ENCODE measurements at regions not wholly inside any gene's neighbourhood (a gene's known extent, or its start where the extent isn't known, plus 50 kb on each side); places are given as distances from the start of the nearest gene placed in this dataset.

DNA sequence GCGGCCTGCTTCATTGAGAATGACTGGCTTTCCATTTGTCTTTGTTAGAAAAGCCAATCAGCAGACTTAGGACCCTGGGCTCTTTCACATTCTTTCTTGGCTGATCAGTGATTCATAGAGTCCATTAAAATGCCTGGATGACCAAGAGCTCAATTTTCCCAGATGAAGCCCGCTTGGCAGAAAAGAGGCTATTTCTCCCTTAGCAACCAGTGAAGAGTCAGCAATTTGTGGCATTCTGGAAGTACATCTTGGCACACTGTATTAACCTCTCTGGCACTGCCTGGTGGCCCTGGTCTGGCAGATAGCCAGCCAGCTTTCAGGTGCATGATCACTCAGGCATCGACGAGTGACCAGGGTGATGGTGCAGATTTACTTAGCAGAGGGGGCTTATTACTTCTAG, 145.7 kb upstream of the PLAAT1 start:
- POLR2A ChIA-PET (ENCODE audit: low non-redundant PET), result no interaction called here
- TF ChIP-seq, protein P1, sequence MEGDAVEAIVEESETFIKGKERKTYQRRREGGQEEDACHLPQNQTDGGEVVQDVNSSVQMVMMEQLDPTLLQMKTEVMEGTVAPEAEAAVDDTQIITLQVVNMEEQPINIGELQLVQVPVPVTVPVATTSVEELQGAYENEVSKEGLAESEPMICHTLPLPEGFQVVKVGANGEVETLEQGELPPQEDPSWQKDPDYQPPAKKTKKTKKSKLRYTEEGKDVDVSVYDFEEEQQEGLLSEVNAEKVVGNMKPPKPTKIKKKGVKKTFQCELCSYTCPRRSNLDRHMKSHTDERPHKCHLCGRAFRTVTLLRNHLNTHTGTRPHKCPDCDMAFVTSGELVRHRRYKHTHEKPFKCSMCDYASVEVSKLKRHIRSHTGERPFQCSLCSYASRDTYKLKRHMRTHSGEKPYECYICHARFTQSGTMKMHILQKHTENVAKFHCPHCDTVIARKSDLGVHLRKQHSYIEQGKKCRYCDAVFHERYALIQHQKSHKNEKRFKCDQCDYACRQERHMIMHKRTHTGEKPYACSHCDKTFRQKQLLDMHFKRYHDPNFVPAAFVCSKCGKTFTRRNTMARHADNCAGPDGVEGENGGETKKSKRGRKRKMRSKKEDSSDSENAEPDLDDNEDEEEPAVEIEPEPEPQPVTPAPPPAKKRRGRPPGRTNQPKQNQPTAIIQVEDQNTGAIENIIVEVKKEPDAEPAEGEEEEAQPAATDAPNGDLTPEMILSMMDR (conservative IDR thresholded peaks at IDR 0.05; ENCODE audit: low read depth, low read length), result no peak
- no peak for TF ChIP-seq EZH2 (IDR thresholded peaks at IDR 0.05; ENCODE audit: borderline replicate concordance, low read depth, low read length, poor library complexity, severe bottlenecking)
- BruUV-seq (replicated peaks), result no TSS peak
- Histone ChIP-seq H3K4me3 (ENCODE audit: low read depth, low read length, poor library complexity, severe bottlenecking) (no peak overlapping the region), H3K9me3 (ENCODE audit: low read depth, low read length, poor library complexity, severe bottlenecking) (no peaks in the 10 kb centered on the region), H3K36me3 (ENCODE audit: insufficient read depth, low read length, poor library complexity, severe bottlenecking) (no peaks in the 10 kb centered on the region), H3K27ac (ENCODE audit: low read depth, low read length, poor library complexity, severe bottlenecking) (no peak overlapping the region), H3K27me3 (replicated peaks; ENCODE audit: insufficient read depth, low read depth, low read length, poor library complexity) (no peaks in the 10 kb centered on the region), H3K4me1 (ENCODE audit: insufficient read depth, low read length, poor library complexity, severe bottlenecking) (no peaks in the 10 kb centered on the region)
- intact Hi-C loops (cut with micrococcal nuclease; ENCODE audit: unreplicated experiment), result no loop called here
- CTCF ChIA-PET, result no interaction called here
- DNase-seq (ENCODE audit: low spot score), result no peak

DNA sequence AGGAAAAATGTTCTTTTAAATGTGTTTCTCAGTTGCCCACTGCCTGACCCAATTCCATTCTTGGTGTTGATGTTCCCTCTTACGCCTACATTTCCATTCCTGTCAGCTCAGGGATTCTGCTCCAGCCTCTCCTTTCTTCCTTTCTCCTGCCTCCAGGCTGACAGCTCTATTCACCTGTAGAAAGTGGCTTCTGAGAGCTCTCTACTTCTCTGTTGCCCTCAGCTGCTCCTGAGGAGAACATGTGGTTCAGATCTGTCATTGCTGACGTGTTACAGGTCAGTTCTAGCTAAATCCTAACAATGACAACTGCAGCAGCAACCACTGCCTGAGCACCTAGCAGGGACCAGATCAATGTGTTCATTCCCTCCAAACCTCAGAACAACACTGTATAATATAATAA, 144.9 kb upstream of the PLAAT1 start:
- Histone ChIP-seq H3K9me3 (ENCODE audit: low read depth, low read length, poor library complexity, severe bottlenecking) (no peaks in the 10 kb centered on the region), H3K36me3 (ENCODE audit: insufficient read depth, low read length, poor library complexity, severe bottlenecking) (no peaks in the 10 kb centered on the region), H3K27ac (ENCODE audit: low read depth, low read length, poor library complexity, severe bottlenecking) (no peak overlapping the region), H3K4me3 (ENCODE audit: low read depth, low read length, poor library complexity, severe bottlenecking) (no peak overlapping the region), H3K4me1 (ENCODE audit: insufficient read depth, low read length, poor library complexity, severe bottlenecking) (no peaks in the 10 kb centered on the region), H3K27me3 (replicated peaks; ENCODE audit: insufficient read depth, low read depth, low read length, poor library complexity) (no peaks in the 10 kb centered on the region)
- no peak for DNase-seq (ENCODE audit: low spot score)
- BruUV-seq (replicated peaks), result no TSS peak
- TF ChIP-seq, protein P1 (conservative IDR thresholded peaks at IDR 0.05; ENCODE audit: low read depth, low read length), result no peak
- no peak for TF ChIP-seq EZH2 (IDR thresholded peaks at IDR 0.05; ENCODE audit: borderline replicate concordance, low read depth, low read length, poor library complexity, severe bottlenecking)
- POLR2A ChIA-PET (ENCODE audit: low non-redundant PET), result no interaction called here
- CTCF ChIA-PET, result no interaction called here
- intact Hi-C loops (cut with micrococcal nuclease; ENCODE audit: unreplicated experiment), result no loop called here

DNA sequence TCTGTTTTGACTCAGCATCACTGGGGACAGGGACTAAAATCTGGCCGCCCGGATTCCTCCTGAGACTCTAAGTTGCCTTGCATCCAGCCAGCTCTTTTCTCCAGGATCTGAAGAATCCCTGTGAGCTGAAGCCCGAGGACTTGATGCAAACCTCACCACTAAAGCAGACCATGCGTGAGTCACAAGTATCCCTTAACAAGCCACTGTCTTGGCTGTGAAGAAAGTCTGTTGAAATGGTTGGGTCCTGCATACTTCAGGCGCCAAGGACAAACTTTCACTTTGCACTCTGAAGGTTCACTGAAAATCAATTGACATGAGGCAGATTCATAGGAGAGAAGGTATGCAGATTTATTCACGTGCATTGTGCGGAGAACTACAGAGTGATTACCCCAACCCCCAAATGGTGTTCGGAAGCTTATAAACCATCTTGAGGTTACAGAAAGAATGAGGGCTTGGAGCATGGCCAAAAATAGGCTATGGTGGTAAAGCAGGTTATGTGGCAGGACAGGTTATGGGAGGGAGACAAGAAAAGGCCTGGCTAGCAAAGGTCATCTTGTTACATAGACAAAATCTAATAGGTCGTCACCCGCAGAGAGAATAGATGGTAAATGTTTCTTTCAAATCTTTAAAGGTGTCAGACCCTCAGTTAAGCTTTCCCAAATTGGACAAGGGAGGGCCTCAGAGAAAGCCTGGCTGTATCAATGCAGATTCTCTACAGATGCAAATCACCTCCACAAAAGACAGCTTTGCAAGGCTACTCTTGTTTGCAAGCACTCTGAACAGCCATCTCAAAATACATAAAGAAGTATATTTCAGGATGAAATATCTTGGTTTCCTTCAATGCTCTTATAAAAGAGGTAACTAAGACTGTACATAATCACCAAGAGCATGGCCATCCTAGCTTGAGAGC, 126.3 kb upstream of the PLAAT1 start:
- intact Hi-C loops (cut with micrococcal nuclease; ENCODE audit: unreplicated experiment), result no loop called here
- ChIA-PET POLR2A (ENCODE audit: low non-redundant PET) (no interaction called here), CTCF (no interaction called here)
- Histone ChIP-seq H3K27me3 (replicated peaks; ENCODE audit: insufficient read depth, low read depth, low read length, poor library complexity) (no peaks in the 10 kb centered on the region), H3K4me1 (ENCODE audit: insufficient read depth, low read length, poor library complexity, severe bottlenecking) (no peaks in the 10 kb centered on the region), H3K27ac (ENCODE audit: low read depth, low read length, poor library complexity, severe bottlenecking) (no peak overlapping the region), H3K36me3 (ENCODE audit: insufficient read depth, low read length, poor library complexity, severe bottlenecking) (no peaks in the 10 kb centered on the region), H3K9me3 (ENCODE audit: low read depth, low read length, poor library complexity, severe bottlenecking) (no peaks in the 10 kb centered on the region), H3K4me3 (ENCODE audit: low read depth, low read length, poor library complexity, severe bottlenecking) (no peak overlapping the region)
- TF ChIP-seq, protein P1 (conservative IDR thresholded peaks at IDR 0.05; ENCODE audit: low read depth, low read length), result no peak
- TF ChIP-seq EZH2 (IDR thresholded peaks at IDR 0.05; ENCODE audit: borderline replicate concordance, low read depth, low read length, poor library complexity, severe bottlenecking), result no peak
- no TSS peak for BruUV-seq (replicated peaks)
- no peak for DNase-seq (ENCODE audit: low spot score)

Measured in A673 (cell line).